ENCODE measurements at regions not wholly inside any gene's neighbourhood (a gene's known extent, or its start where the extent isn't known, plus 50 kb on each side); places are given as distances from the start of the nearest gene placed in this dataset.

GRCh38 chr12:75974323-75975187, 57.0 kb downstream of the PHLDA1 start:
- Histone ChIP-seq H3K9me3 (replicated peaks) (no peaks in the 10 kb centered on the region), H3K27me3 (no peaks in the 10 kb centered on the region), H3K4me1 (peaks cover 22% of the 10 kb centered on the region), H3K36me3 (no peaks in the 10 kb centered on the region), H3K4me3 (no peak overlapping the region), H3K27ac (no peak overlapping the region)
- no peak for DNase-seq

GRCh38 chr12:75971253-75971652, 60.3 kb downstream of the PHLDA1 start:
- no peaks in the 10 kb centered on the region for H3K9me3 ChIP-seq (replicated peaks)
- no peak overlapping the region for H3K4me3 ChIP-seq
- no peak for DNase-seq
- H3K27ac ChIP-seq, result no peak overlapping the region
- no peaks in the 10 kb centered on the region for H3K27me3 ChIP-seq
- peaks cover 3% of the 10 kb centered on the region; the same call in 1 of the 2 replicates for H3K4me1 ChIP-seq
- H3K36me3 ChIP-seq, result no peaks in the 10 kb centered on the region

- Histone ChIP-seq H3K4me1 (peaks cover 4% of the 10 kb centered on the region; the same call in 1 of the 2 replicates), H3K9me3 (replicated peaks) (no peaks in the 10 kb centered on the region), H3K4me3 (no peak overlapping the region), H3K27ac (no peak overlapping the region), H3K27me3 (no peaks in the 10 kb centered on the region), H3K36me3 (no peaks in the 10 kb centered on the region)
- no peak for DNase-seq
Observed at GRCh38 chr12:75970310-75970709, 61.3 kb downstream of the PHLDA1 start.

GRCh38 chr12:75969768-75970167, 61.8 kb downstream of the PHLDA1 start:
- H3K4me3 ChIP-seq, result no peak overlapping the region
- no peak overlapping the region for H3K27ac ChIP-seq
- peaks cover 4% of the 10 kb centered on the region; the same call in 1 of the 2 replicates for H3K4me1 ChIP-seq
- no peaks in the 10 kb centered on the region for H3K9me3 ChIP-seq (replicated peaks)
- no peaks in the 10 kb centered on the region for H3K36me3 ChIP-seq
- DNase-seq, result no peak
- H3K27me3 ChIP-seq, result no peaks in the 10 kb centered on the region

- no peaks in the 10 kb centered on the region for H3K36me3 ChIP-seq
Observed at GRCh38 chr12:75965661-75966060, 65.9 kb downstream of the PHLDA1 start.

GRCh38 chr12:75964150-75964549, 67.4 kb downstream of the PHLDA1 start:
- peaks cover 4% of the 10 kb centered on the region; the same call in 1 of the 2 replicates for H3K4me1 ChIP-seq
- no peak for DNase-seq

More at GRCh38 chr12:75965661-75966060, 65.9 kb downstream of the PHLDA1 start:
- Histone ChIP-seq H3K4me1 (peaks cover 4% of the 10 kb centered on the region; the same call in 1 of the 2 replicates), H3K27me3 (no peaks in the 10 kb centered on the region), H3K27ac (no peak overlapping the region), H3K4me3 (no peak overlapping the region), H3K9me3 (replicated peaks) (no peaks in the 10 kb centered on the region)
- DNase-seq, result no peak

GRCh38 chr12:75961878-75962277, 69.7 kb downstream of the PHLDA1 start:
- H3K27ac ChIP-seq, result no peak overlapping the region
- H3K4me3 ChIP-seq, result no peak overlapping the region
- H3K9me3 ChIP-seq (replicated peaks), result no peaks in the 10 kb centered on the region
- H3K4me1 ChIP-seq, result peaks cover 4% of the 10 kb centered on the region; the same call in 1 of the 2 replicates
- DNase-seq, result no peak
- H3K36me3 ChIP-seq, result no peaks in the 10 kb centered on the region
- no peaks in the 10 kb centered on the region for H3K27me3 ChIP-seq

More at GRCh38 chr12:75964150-75964549, 67.4 kb downstream of the PHLDA1 start:
- H3K9me3 ChIP-seq (replicated peaks), result no peaks in the 10 kb centered on the region
- no peaks in the 10 kb centered on the region for H3K36me3 ChIP-seq
- no peak overlapping the region for H3K4me3 ChIP-seq
- H3K27me3 ChIP-seq, result no peaks in the 10 kb centered on the region
- no peak overlapping the region for H3K27ac ChIP-seq

- H3K4me3 ChIP-seq, result no peak overlapping the region
- H3K27ac ChIP-seq, result no peak overlapping the region
- no peaks in the 10 kb centered on the region for H3K9me3 ChIP-seq (replicated peaks)
- no peak for DNase-seq
- H3K27me3 ChIP-seq, result no peaks in the 10 kb centered on the region
- no peaks in the 10 kb centered on the region for H3K36me3 ChIP-seq
- H3K4me1 ChIP-seq, result peaks cover 2% of the 10 kb centered on the region; the same call in 1 of the 2 replicates
Observed at GRCh38 chr12:75960954-75961661, 70.5 kb downstream of the PHLDA1 start.

GRCh38 chr12:75960086-75960910, 71.3 kb downstream of the PHLDA1 start:
- no peak overlapping the region for H3K4me3 ChIP-seq
- H3K36me3 ChIP-seq, result no peaks in the 10 kb centered on the region

GRCh38 chr12:75959506-75959905, 72.1 kb downstream of the PHLDA1 start:
- no peaks in the 10 kb centered on the region for H3K27me3 ChIP-seq
- no peaks in the 10 kb centered on the region for H3K36me3 ChIP-seq
- H3K4me3 ChIP-seq, result no peak overlapping the region

More at GRCh38 chr12:75960086-75960910, 71.3 kb downstream of the PHLDA1 start:
- Histone ChIP-seq H3K4me1 (no peaks in the 10 kb centered on the region), H3K27me3 (no peaks in the 10 kb centered on the region), H3K9me3 (replicated peaks) (no peaks in the 10 kb centered on the region), H3K27ac (no peak overlapping the region)
- DNase-seq, result no peak

GRCh38 chr12:75959060-75959459, 72.5 kb downstream of the PHLDA1 start:
- H3K36me3 ChIP-seq, result no peaks in the 10 kb centered on the region
- H3K27ac ChIP-seq, result no peak overlapping the region
- DNase-seq, result no peak
- H3K4me3 ChIP-seq, result no peak overlapping the region
- no peaks in the 10 kb centered on the region for H3K9me3 ChIP-seq (replicated peaks)
- no peaks in the 10 kb centered on the region for H3K27me3 ChIP-seq
- H3K4me1 ChIP-seq, result no peaks in the 10 kb centered on the region

More at GRCh38 chr12:75959506-75959905, 72.1 kb downstream of the PHLDA1 start:
- Histone ChIP-seq H3K27ac (no peak overlapping the region), H3K9me3 (replicated peaks) (no peaks in the 10 kb centered on the region), H3K4me1 (no peaks in the 10 kb centered on the region)
- no peak for DNase-seq

GRCh38 chr12:75955251-75955650, 76.3 kb downstream of the PHLDA1 start:
- Histone ChIP-seq H3K4me1 (no peaks in the 10 kb centered on the region), H3K27ac (no peak overlapping the region), H3K9me3 (replicated peaks) (no peaks in the 10 kb centered on the region), H3K27me3 (no peaks in the 10 kb centered on the region), H3K4me3 (no peak overlapping the region), H3K36me3 (no peaks in the 10 kb centered on the region)
- DNase-seq, result no peak

GRCh38 chr12:75954749-75955148, 76.8 kb downstream of the PHLDA1 start:
- no peaks in the 10 kb centered on the region for H3K36me3 ChIP-seq
- H3K9me3 ChIP-seq (replicated peaks), result no peaks in the 10 kb centered on the region
- DNase-seq, result no peak
- no peaks in the 10 kb centered on the region for H3K27me3 ChIP-seq
- H3K27ac ChIP-seq, result no peak overlapping the region
- no peak overlapping the region for H3K4me3 ChIP-seq
- no peaks in the 10 kb centered on the region for H3K4me1 ChIP-seq

GRCh38 chr12:75954041-75954440, 77.5 kb downstream of the PHLDA1 start:
- Histone ChIP-seq H3K4me1 (no peaks in the 10 kb centered on the region), H3K36me3 (no peaks in the 10 kb centered on the region), H3K4me3 (no peak overlapping the region), H3K9me3 (replicated peaks) (no peaks in the 10 kb centered on the region), H3K27me3 (no peaks in the 10 kb centered on the region), H3K27ac (no peak overlapping the region)
- DNase-seq, result no peak

All from SJCRH30 (cell line).